ENCODE measurements at regions not wholly inside any gene's neighbourhood (a gene's known extent, or its start where the extent isn't known, plus 50 kb on each side); places are given as distances from the start of the nearest gene placed in this dataset.

DNA sequence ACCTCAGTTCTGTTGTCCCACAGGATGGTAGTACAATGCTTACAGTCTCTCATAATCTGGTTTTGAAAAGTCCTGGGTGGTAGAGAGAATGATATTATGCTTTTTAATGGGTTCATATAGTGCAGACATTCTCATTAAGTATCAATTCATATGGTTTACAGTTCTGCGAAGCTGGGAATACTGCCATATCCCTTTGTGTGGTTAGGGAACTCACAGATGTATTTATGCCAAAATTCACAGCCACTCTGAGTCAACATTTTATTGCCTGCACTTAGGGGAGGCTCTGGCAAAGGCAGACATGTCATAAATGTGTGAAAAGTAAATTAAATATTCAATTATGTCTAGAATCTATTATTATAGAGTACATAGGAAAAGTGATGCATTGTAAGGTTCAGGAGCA is 808.2 kb downstream of the SUCLG1 start (continued):
- TF ChIP-seq, protein P1, sequence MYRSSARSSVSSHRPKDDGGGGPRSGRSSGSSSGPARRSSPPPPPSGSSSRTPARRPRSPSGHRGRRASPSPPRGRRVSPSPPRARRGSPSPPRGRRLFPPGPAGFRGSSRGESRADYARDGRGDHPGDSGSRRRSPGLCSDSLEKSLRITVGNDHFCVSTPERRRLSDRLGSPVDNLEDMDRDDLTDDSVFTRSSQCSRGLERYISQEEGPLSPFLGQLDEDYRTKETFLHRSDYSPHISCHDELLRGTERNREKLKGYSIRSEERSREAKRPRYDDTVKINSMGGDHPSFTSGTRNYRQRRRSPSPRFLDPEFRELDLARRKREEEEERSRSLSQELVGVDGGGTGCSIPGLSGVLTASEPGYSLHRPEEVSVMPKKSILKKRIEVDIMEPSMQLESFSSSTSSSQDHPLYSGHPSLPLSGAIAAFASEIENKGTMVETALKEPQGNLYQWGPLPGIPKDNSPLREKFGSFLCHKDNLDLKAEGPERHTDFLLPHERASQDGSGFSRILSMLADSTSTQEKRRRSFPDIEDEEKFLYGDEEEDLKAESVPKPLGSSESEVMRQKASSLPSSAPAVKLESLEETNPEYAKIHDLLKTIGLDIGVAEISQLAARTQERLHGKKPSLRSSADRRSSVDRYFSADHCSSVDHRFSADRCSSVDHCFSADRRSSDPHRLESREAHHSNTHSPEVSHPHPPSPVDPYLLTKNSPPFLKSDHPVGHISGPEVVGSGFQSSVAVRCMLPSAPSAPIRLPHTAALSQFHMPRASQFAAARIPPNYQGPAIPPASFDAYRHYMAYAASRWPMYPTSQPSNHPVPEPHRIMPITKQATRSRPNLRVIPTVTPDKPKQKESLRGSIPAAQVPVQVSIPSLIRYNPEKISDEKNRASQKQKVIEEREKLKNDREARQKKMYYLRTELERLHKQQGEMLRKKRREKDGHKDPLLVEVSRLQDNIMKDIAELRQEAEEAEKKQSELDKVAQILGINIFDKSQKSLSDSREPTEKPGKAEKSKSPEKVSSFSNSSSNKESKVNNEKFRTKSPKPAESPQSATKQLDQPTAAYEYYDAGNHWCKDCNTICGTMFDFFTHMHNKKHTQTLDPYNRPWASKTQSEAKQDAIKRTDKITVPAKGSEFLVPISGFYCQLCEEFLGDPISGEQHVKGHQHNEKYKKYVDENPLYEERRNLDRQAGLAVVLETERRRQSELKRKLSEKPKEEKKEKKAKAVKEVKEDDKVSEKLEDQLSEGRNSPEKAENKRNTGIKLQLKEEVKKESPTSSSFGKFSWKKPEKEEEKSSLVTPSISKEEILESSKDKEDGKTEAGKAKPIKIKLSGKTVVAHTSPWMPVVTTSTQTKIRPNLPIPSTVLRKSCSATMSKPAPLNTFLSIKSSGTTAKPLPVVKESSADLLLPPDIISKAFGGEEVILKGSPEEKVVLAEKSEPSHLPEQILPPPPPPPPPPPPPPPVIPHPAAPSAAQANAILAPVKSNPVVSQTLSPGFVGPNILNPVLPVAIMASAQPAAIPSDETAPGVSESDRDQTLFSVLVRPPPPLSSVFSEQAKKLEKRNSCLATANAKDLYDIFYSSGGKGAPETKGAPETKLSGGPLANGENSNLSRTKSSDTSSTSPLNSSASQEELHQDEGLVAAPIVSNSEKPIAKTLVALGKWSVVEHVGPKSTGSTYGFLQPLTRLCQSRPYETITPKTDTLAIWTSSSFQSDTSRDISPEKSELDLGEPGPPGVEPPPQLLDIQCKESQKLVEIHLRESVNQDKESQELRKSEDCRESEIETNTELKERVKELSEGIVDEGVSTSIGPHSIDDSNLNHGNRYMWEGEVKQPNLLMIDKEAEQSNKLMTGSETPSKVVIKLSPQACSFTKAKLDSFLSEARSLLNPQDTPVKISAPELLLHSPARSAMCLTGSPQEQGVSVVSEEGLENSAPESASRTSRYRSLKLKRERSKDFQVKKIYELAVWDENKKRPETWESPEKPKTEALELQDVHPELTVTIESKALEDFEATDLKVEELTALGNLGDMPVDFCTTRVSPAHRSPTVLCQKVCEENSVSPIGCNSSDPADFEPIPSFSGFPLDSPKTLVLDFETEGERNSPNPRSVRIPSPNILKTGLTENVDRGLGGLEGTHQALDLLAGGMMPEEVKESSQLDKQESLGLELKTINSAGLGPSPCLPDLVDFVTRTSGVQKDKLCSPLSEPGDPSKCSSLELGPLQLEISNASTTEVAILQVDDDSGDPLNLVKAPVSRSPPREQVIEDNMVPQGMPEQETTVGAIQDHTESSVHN (IDR thresholded peaks at IDR 0.05; ENCODE audit: borderline replicate concordance in 1 of 2, low read depth in 1 of 2) = no peak
- TF ChIP-seq, protein P2, sequence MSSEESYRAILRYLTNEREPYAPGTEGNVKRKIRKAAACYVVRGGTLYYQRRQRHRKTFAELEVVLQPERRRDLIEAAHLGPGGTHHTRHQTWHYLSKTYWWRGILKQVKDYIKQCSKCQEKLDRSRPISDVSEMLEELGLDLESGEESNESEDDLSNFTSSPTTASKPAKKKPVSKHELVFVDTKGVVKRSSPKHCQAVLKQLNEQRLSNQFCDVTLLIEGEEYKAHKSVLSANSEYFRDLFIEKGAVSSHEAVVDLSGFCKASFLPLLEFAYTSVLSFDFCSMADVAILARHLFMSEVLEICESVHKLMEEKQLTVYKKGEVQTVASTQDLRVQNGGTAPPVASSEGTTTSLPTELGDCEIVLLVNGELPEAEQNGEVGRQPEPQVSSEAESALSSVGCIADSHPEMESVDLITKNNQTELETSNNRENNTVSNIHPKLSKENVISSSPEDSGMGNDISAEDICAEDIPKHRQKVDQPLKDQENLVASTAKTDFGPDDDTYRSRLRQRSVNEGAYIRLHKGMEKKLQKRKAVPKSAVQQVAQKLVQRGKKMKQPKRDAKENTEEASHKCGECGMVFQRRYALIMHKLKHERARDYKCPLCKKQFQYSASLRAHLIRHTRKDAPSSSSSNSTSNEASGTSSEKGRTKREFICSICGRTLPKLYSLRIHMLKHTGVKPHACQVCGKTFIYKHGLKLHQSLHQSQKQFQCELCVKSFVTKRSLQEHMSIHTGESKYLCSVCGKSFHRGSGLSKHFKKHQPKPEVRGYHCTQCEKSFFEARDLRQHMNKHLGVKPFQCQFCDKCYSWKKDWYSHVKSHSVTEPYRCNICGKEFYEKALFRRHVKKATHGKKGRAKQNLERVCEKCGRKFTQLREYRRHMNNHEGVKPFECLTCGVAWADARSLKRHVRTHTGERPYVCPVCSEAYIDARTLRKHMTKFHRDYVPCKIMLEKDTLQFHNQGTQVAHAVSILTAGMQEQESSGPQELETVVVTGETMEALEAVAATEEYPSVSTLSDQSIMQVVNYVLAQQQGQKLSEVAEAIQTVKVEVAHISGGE (CRISPR knock-in tag; IDR thresholded peaks at IDR 0.05) = no peak
- TF ChIP-seq PHTF2 (CRISPR knock-in tag; IDR thresholded peaks at IDR 0.05) = no peak
- no peak for TF ChIP-seq SNRNP70 (optimal IDR thresholded peaks at IDR 0.05; ENCODE audit: low read depth, low read length)
- TF ChIP-seq IFI16 (CRISPR knock-in tag; IDR thresholded peaks at IDR 0.05) = no peak
- TF ChIP-seq SRSF1 (IDR thresholded peaks at IDR 0.05; ENCODE audit: low read depth, low read length) = no peak
- TF ChIP-seq TEAD1 (CRISPR knock-in tag; IDR thresholded peaks at IDR 0.05) = no peak
- TF ChIP-seq ZNF253 (CRISPR knock-in tag; conservative IDR thresholded peaks at IDR 0.05) = no peak
- TF ChIP-seq ZBTB34 (CRISPR knock-in tag; IDR thresholded peaks at IDR 0.05) = no peak
- no peak for TF ChIP-seq SAFB2 (IDR thresholded peaks at IDR 0.05; ENCODE audit: borderline replicate concordance, low read depth, low read length, severe bottlenecking)
